HFFc6 (cell line): ENCODE measurements at regions not wholly inside any gene's neighbourhood (a gene's known extent, or its start where the extent isn't known, plus 50 kb on each side); places are given as distances from the start of the nearest gene placed in this dataset.

Source experiments
- DNase-seq: peaks from one replicate; pipeline ENCODE4 v3.0.0-alpha.2; 2018
- H3K27ac Mint-ChIP-seq: 2 replicates; pipeline ENCODE4 v1.8.0; 2020; ENCODE audit warnings: mild to moderate bottlenecking, mixed read lengths
- H3K27me3 Mint-ChIP-seq: 2 replicates; pipeline ENCODE4 v1.8.0; 2021; ENCODE audit warnings: mild to moderate bottlenecking, moderate library complexity, mixed read lengths; ENCODE audit not compliant: insufficient read depth
- H3K36me3 Mint-ChIP-seq: 2 replicates; pipeline ENCODE4 v1.8.0; 2021; ENCODE audit warnings: low read depth, mixed read lengths
- H3K4me1 Mint-ChIP-seq: 2 replicates; pipeline ENCODE4 v1.8.0; 2020; ENCODE audit warnings: low read depth, mixed read lengths
- H3K4me3 Mint-ChIP-seq: 2 replicates; pipeline ENCODE4 v1.8.0; 2020; ENCODE audit warnings: mild to moderate bottlenecking, moderate library complexity, mixed read lengths
- H3K9me3 Mint-ChIP-seq: 2 replicates; pipeline ENCODE4 v1.8.0; 2020; ENCODE audit warnings: mild to moderate bottlenecking, mixed read lengths
- TF ChIP-seq, protein P1 (sequence below): fragments of 200-600 bp; sonication (generic); IDR thresholded peaks from 2 replicates; pipeline ENCODE4 v1.5.0; 2021; ENCODE audit warnings: antibody characterized with exemption, mild to moderate bottlenecking

DNA sequence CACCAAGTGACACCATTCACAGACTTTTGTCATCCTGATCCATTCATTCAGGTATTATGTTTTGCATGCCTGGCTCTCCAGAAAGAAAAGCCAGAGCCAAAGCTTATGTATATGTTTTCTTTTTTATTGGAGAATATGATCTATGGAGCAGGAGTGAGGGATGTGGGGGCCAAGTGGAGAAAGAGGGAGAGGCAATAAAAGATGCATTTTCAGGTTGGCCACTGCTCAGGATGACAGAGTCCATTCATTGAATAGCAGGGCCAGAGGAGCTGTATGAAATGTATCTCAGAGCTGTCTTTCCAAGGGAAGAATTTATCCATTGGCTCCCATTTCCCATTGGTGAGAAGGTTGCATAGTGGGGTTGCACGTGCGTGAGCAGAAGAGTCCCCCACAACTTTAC, 416.1 kb downstream of the ATP23 start:
- Mint-ChIP-seq H3K9me3 (no peaks in the 10 kb centered on the region), H3K27me3 (no peaks in the 10 kb centered on the region; the same call in 1 of the 2 replicates), H3K4me3 (no peak overlapping the region)

DNA sequence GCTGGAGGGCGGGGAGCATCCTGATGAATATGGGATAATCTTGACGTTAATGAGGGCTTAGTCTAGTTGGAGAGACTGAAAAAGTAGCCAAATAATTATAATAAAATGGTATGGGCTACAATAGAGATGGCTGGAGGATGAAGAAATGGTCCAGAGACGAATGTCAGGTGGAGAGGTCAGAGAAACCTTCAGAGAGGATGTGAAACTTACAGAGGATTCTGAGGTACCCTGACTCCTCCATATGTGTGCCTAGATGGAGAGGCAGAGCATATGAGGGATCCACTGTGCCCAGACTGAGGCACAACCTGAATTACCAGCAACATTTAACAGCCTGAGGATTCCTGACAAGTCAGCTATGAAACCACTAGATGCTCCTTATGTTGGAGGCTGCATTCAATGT, 417.0 kb downstream of the ATP23 start:
- Mint-ChIP-seq H3K27ac (no peak overlapping the region), H3K27me3 (no peaks in the 10 kb centered on the region), H3K36me3 (no peaks in the 10 kb centered on the region), H3K4me3 (no peak overlapping the region), H3K9me3 (no peaks in the 10 kb centered on the region), H3K4me1 (peaks cover 22% of the 10 kb centered on the region)
- TF ChIP-seq, protein P1, sequence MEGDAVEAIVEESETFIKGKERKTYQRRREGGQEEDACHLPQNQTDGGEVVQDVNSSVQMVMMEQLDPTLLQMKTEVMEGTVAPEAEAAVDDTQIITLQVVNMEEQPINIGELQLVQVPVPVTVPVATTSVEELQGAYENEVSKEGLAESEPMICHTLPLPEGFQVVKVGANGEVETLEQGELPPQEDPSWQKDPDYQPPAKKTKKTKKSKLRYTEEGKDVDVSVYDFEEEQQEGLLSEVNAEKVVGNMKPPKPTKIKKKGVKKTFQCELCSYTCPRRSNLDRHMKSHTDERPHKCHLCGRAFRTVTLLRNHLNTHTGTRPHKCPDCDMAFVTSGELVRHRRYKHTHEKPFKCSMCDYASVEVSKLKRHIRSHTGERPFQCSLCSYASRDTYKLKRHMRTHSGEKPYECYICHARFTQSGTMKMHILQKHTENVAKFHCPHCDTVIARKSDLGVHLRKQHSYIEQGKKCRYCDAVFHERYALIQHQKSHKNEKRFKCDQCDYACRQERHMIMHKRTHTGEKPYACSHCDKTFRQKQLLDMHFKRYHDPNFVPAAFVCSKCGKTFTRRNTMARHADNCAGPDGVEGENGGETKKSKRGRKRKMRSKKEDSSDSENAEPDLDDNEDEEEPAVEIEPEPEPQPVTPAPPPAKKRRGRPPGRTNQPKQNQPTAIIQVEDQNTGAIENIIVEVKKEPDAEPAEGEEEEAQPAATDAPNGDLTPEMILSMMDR: no peak
- no peak for DNase-seq

More for the DNA sequence above, 416.1 kb downstream of the ATP23 start:
- H3K4me1 Mint-ChIP-seq: peaks cover 14% of the 10 kb centered on the region
- TF ChIP-seq, protein P1: no peak
- H3K27ac Mint-ChIP-seq: no peak overlapping the region
- no peak for DNase-seq
- H3K36me3 Mint-ChIP-seq: no peaks in the 10 kb centered on the region

- TF ChIP-seq, protein P1: no peak
- H3K27me3 Mint-ChIP-seq: no peaks in the 10 kb centered on the region
- no peak overlapping the region for H3K4me3 Mint-ChIP-seq
- H3K27ac Mint-ChIP-seq: no peak overlapping the region
- H3K9me3 Mint-ChIP-seq: no peaks in the 10 kb centered on the region
- H3K4me1 Mint-ChIP-seq: peaks cover 29% of the 10 kb centered on the region
- DNase-seq: no peak
- H3K36me3 Mint-ChIP-seq: no peaks in the 10 kb centered on the region
Measured at GRCh38 chr12:58359084-58359483, 417.7 kb downstream of the ATP23 start.

DNA sequence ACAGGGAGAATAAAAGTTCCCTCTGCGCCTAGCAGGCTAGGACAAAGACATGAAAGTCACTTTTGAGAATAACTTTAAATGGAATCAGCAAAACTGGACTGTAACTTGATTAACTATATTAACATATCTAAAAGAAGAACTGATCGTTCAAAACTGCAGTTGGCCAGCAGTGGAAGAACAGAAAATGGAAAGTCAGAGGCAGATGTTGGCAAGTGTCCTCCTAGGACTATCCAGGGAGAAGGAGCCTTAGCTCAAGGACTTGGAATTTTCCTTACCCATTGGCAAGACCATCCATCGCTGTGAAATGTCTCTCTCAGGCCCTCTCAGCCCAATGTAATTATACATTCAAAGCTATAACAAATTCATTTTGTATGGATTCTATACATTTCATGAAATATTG, 419.7 kb downstream of the ATP23 start:
- H3K9me3 Mint-ChIP-seq: no peaks in the 10 kb centered on the region
- H3K27ac Mint-ChIP-seq: no peak overlapping the region
- peaks cover 49% of the 10 kb centered on the region for H3K4me1 Mint-ChIP-seq
- H3K36me3 Mint-ChIP-seq: no peaks in the 10 kb centered on the region
- H3K4me3 Mint-ChIP-seq: no peak overlapping the region
- no peaks in the 10 kb centered on the region for H3K27me3 Mint-ChIP-seq
- DNase-seq: no peak
- TF ChIP-seq, protein P1: no peak

DNA sequence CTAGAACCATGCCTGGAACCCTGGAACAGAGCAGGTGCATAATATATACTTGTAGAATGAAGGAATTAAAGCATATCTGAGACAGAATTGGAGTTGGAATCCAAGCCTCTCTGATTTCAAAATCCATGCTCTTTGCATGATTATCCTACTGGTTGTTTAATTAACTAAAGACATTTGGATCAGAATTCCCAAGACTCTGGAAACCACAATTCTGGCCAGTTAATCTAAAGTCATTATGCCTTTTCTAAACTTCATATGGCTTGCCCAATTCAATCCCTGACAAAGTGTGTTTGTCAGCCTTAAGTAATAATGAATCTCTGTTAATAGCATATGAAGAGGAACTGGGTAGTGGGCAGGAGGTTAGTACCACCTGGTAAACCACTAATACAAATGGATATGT, 422.6 kb downstream of the ATP23 start:
- no peak for DNase-seq

More for the DNA sequence above, 422.6 kb downstream of the ATP23 start:
- Mint-ChIP-seq H3K36me3 (no peaks in the 10 kb centered on the region), H3K4me1 (peaks cover 67% of the 10 kb centered on the region), H3K9me3 (no peaks in the 10 kb centered on the region), H3K27me3 (no peaks in the 10 kb centered on the region), H3K4me3 (peak overlapping the region; percentile 7; the same call in 1 of the 2 replicates), H3K27ac (peak overlapping the region; percentile 89)
- TF ChIP-seq, protein P1: no peak
